ENCODE measurements at regions not wholly inside any gene's neighbourhood (a gene's known extent, or its start where the extent isn't known, plus 50 kb on each side); places are given as distances from the start of the nearest gene placed in this dataset.

- peaks cover 2 to 5% of the 10 kb centered on the region in 2 donors for H3K27me3 Mint-ChIP-seq
- no peak overlapping the region for H3K27ac ChIP-seq (ENCODE audit: low read depth, low read length)
- H3K4me3 ChIP-seq (ENCODE audit: low read length) = no peak overlapping the region
- no peaks in the 10 kb centered on the region for H3K4me1 Mint-ChIP-seq
- peaks cover 0 to 6% (median 0%) of the 10 kb centered on the region in 3 donors for H3K36me3 Mint-ChIP-seq
- no peak overlapping the region for H3K27ac Mint-ChIP-seq
- no peaks in the 10 kb centered on the region for H3K27me3 ChIP-seq (ENCODE audit: insufficient read depth, low read length, poor library complexity, severe bottlenecking)
- H3K4me1 ChIP-seq (ENCODE audit: insufficient read depth, low read length) = no peaks in the 10 kb centered on the region
- no peak for DNase-seq
- H3K9me3 Mint-ChIP-seq = peaks cover 0 to 1% (median 0%) of the 10 kb centered on the region in 5 donors
- H3K9me3 ChIP-seq (ENCODE audit: low read length) = no peaks in the 10 kb centered on the region
- no peaks in the 10 kb centered on the region for H3K36me3 ChIP-seq (ENCODE audit: insufficient read depth, low read length)
- H3K4me3 Mint-ChIP-seq = no peak overlapping the region
- POLR2A ChIA-PET = no interaction called here
- CTCF ChIA-PET = no interaction called here
These were observed 100.0 kb upstream of the MAN1A1 start for GRCh38 chr6:119449331-119450156.

- DNase-seq = no peak
- Histone ChIP-seq H3K27ac (ENCODE audit: low read depth, low read length) (no peak overlapping the region), H3K4me3 (ENCODE audit: low read length) (no peak overlapping the region), H3K36me3 (ENCODE audit: insufficient read depth, low read length) (no peaks in the 10 kb centered on the region), H3K4me1 (ENCODE audit: insufficient read depth, low read length) (no peaks in the 10 kb centered on the region), H3K9me3 (ENCODE audit: low read length) (no peaks in the 10 kb centered on the region), H3K27me3 (ENCODE audit: insufficient read depth, low read length, poor library complexity, severe bottlenecking) (no peaks in the 10 kb centered on the region)
- Mint-ChIP-seq H3K27ac (no peak overlapping the region), H3K4me3 (no peak overlapping the region), H3K36me3 (peaks cover 0 to 4% (median 0%) of the 10 kb centered on the region in 3 donors), H3K27me3 (peaks cover 0 to 5% of the 10 kb centered on the region in 2 donors), H3K9me3 (peaks cover 0 to under 1% (median 0%) of the 10 kb centered on the region in 5 donors), H3K4me1 (no peaks in the 10 kb centered on the region)
- ChIA-PET CTCF (no interaction called here), POLR2A (no interaction called here)
These were observed 98.4 kb upstream of the MAN1A1 start for GRCh38 chr6:119447921-119448320.

GRCh38 chr6:119446609-119447008, 97.0 kb upstream of the MAN1A1 start:
- no peaks in the 10 kb centered on the region for H3K4me1 Mint-ChIP-seq
- no peaks in the 10 kb centered on the region for H3K27me3 ChIP-seq (ENCODE audit: insufficient read depth, low read length, poor library complexity, severe bottlenecking)
- no peak overlapping the region for H3K27ac ChIP-seq (ENCODE audit: low read depth, low read length)
- H3K27me3 Mint-ChIP-seq = peaks cover 0 to 5% of the 10 kb centered on the region in 2 donors
- H3K4me3 ChIP-seq (ENCODE audit: low read length) = no peak overlapping the region
- H3K36me3 ChIP-seq (ENCODE audit: insufficient read depth, low read length) = no peaks in the 10 kb centered on the region
- H3K9me3 ChIP-seq (ENCODE audit: low read length) = no peaks in the 10 kb centered on the region
- no peaks in the 10 kb centered on the region for H3K36me3 Mint-ChIP-seq
- POLR2A ChIA-PET = no interaction called here
- H3K27ac Mint-ChIP-seq = no peak overlapping the region
- no peak overlapping the region for H3K4me3 Mint-ChIP-seq
- CTCF ChIA-PET = no interaction called here
- H3K4me1 ChIP-seq (ENCODE audit: insufficient read depth, low read length) = no peaks in the 10 kb centered on the region
- no peak for DNase-seq
- peaks cover 0 to 3% (median 0%) of the 10 kb centered on the region in 5 donors for H3K9me3 Mint-ChIP-seq

GRCh38 chr6:119446115-119446554, 96.6 kb upstream of the MAN1A1 start:
- H3K27ac Mint-ChIP-seq = no peak overlapping the region
- ChIA-PET CTCF (no interaction called here), POLR2A (no interaction called here)
- no peaks in the 10 kb centered on the region for H3K36me3 Mint-ChIP-seq
- H3K4me1 ChIP-seq (ENCODE audit: insufficient read depth, low read length) = no peaks in the 10 kb centered on the region
- H3K27me3 Mint-ChIP-seq = peaks cover 0 to 5% of the 10 kb centered on the region in 2 donors
- no peaks in the 10 kb centered on the region for H3K27me3 ChIP-seq (ENCODE audit: insufficient read depth, low read length, poor library complexity, severe bottlenecking)
- no peak overlapping the region for H3K4me3 ChIP-seq (ENCODE audit: low read length)
- H3K27ac ChIP-seq (ENCODE audit: low read depth, low read length) = no peak overlapping the region
- no peaks in the 10 kb centered on the region for H3K36me3 ChIP-seq (ENCODE audit: insufficient read depth, low read length)
- no peak overlapping the region for H3K4me3 Mint-ChIP-seq
- H3K9me3 ChIP-seq (ENCODE audit: low read length) = no peaks in the 10 kb centered on the region
- no peaks in the 10 kb centered on the region for H3K4me1 Mint-ChIP-seq
- H3K9me3 Mint-ChIP-seq = peaks cover 0 to 3% (median 0%) of the 10 kb centered on the region in 5 donors
- DNase-seq = no peak

GRCh38 chr6:119445666-119446065, 96.1 kb upstream of the MAN1A1 start:
- CTCF ChIA-PET = no interaction called here
- Histone ChIP-seq H3K27me3 (ENCODE audit: insufficient read depth, low read length, poor library complexity, severe bottlenecking) (no peaks in the 10 kb centered on the region), H3K4me3 (ENCODE audit: low read length) (no peak overlapping the region), H3K27ac (ENCODE audit: low read depth, low read length) (no peak overlapping the region), H3K4me1 (ENCODE audit: insufficient read depth, low read length) (no peaks in the 10 kb centered on the region), H3K9me3 (ENCODE audit: low read length) (no peaks in the 10 kb centered on the region), H3K36me3 (ENCODE audit: insufficient read depth, low read length) (no peaks in the 10 kb centered on the region)
- no peak for DNase-seq
- no peaks in the 10 kb centered on the region for H3K4me1 Mint-ChIP-seq
- POLR2A ChIA-PET = no interaction called here
- no peak overlapping the region for H3K4me3 Mint-ChIP-seq
- no peaks in the 10 kb centered on the region for H3K36me3 Mint-ChIP-seq
- peaks cover 0 to 1% of the 10 kb centered on the region in 2 donors for H3K27me3 Mint-ChIP-seq
- H3K27ac Mint-ChIP-seq = peak overlapping the region in 1 of 8 donors; percentile 47
- peaks cover 0 to 3% (median 0%) of the 10 kb centered on the region in 5 donors for H3K9me3 Mint-ChIP-seq

- no peaks in the 10 kb centered on the region for H3K36me3 Mint-ChIP-seq
- POLR2A ChIA-PET = no interaction called here
- H3K4me1 Mint-ChIP-seq = no peaks in the 10 kb centered on the region
- no peak overlapping the region for H3K4me3 Mint-ChIP-seq
- Histone ChIP-seq H3K27me3 (ENCODE audit: insufficient read depth, low read length, poor library complexity, severe bottlenecking) (no peaks in the 10 kb centered on the region), H3K4me1 (ENCODE audit: insufficient read depth, low read length) (no peaks in the 10 kb centered on the region), H3K27ac (ENCODE audit: low read depth, low read length) (no peak overlapping the region), H3K36me3 (ENCODE audit: insufficient read depth, low read length) (no peaks in the 10 kb centered on the region), H3K4me3 (ENCODE audit: low read length) (no peak overlapping the region), H3K9me3 (ENCODE audit: low read length) (no peaks in the 10 kb centered on the region)
- CTCF ChIA-PET = no interaction called here
- H3K27ac Mint-ChIP-seq = no peak overlapping the region
- no peaks in the 10 kb centered on the region for H3K27me3 Mint-ChIP-seq
- no peak for DNase-seq
- H3K9me3 Mint-ChIP-seq = peaks cover 0 to 3% (median 0%) of the 10 kb centered on the region in 5 donors
These were observed 95.3 kb upstream of the MAN1A1 start for GRCh38 chr6:119444642-119445557.

- Histone ChIP-seq H3K4me3 (ENCODE audit: low read length) (no peak overlapping the region), H3K4me1 (ENCODE audit: insufficient read depth, low read length) (no peaks in the 10 kb centered on the region), H3K9me3 (ENCODE audit: low read length) (no peaks in the 10 kb centered on the region), H3K27ac (ENCODE audit: low read depth, low read length) (no peak overlapping the region), H3K36me3 (ENCODE audit: insufficient read depth, low read length) (no peaks in the 10 kb centered on the region), H3K27me3 (ENCODE audit: insufficient read depth, low read length, poor library complexity, severe bottlenecking) (no peaks in the 10 kb centered on the region)
- H3K4me3 Mint-ChIP-seq = no peak overlapping the region
- no peaks in the 10 kb centered on the region for H3K4me1 Mint-ChIP-seq
- H3K9me3 Mint-ChIP-seq = peaks cover 0 to 3% (median 0%) of the 10 kb centered on the region in 5 donors
- no peak overlapping the region for H3K27ac Mint-ChIP-seq
- H3K27me3 Mint-ChIP-seq = no peaks in the 10 kb centered on the region
- ChIA-PET CTCF (no interaction called here), POLR2A (no interaction called here)
- DNase-seq = no peak
- H3K36me3 Mint-ChIP-seq = no peaks in the 10 kb centered on the region
These were observed 94.6 kb upstream of the MAN1A1 start for GRCh38 chr6:119443993-119444641.

- Histone ChIP-seq H3K27me3 (ENCODE audit: insufficient read depth, low read length, poor library complexity, severe bottlenecking) (no peaks in the 10 kb centered on the region), H3K27ac (ENCODE audit: low read depth, low read length) (no peak overlapping the region), H3K4me3 (ENCODE audit: low read length) (no peak overlapping the region), H3K9me3 (ENCODE audit: low read length) (no peaks in the 10 kb centered on the region), H3K36me3 (ENCODE audit: insufficient read depth, low read length) (no peaks in the 10 kb centered on the region), H3K4me1 (ENCODE audit: insufficient read depth, low read length) (no peaks in the 10 kb centered on the region)
- Mint-ChIP-seq H3K36me3 (peaks cover 0 to 8% (median 0%) of the 10 kb centered on the region in 3 donors), H3K27ac (no peak overlapping the region), H3K4me3 (no peak overlapping the region), H3K9me3 (peaks cover 0 to 3% (median 0%) of the 10 kb centered on the region in 5 donors), H3K4me1 (no peaks in the 10 kb centered on the region), H3K27me3 (no peaks in the 10 kb centered on the region)
- no peak for DNase-seq
- POLR2A ChIA-PET = no interaction called here
- CTCF ChIA-PET = no interaction called here
These were observed 93.2 kb upstream of the MAN1A1 start for GRCh38 chr6:119442776-119443184.

Data from CD8-positive, alpha-beta memory T cell (primary cell).